ENCODE measurements at regions not wholly inside any gene's neighbourhood (a gene's known extent, or its start where the extent isn't known, plus 50 kb on each side); places are given as distances from the start of the nearest gene placed in this dataset.

DNA sequence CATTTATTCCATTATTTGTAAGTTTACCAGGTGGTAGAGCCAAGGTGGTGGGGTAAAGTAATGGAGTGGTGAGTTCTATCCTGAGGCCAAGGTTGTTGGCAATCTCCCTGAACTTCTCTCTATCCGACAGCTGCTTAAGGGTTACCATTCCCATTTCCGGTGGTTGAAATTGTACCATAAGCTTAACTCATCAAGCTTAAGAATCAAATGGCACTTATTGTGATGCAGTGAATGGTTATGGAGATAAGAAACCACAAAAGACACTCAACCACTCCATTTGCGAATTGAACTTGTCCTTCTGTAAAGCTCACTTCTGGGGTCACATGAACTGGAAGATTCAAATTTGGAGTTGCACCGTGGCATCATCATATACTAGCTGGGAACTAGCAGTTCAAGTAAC lies 287.4 kb upstream of the SLCO3A1 start:
- no peaks in the 10 kb centered on the region; the same call in 1 of the 2 replicates for H4K20me1 ChIP-seq (replicated peaks; ENCODE audit: insufficient read depth)
- no peak overlapping the region for H3K4me3 Mint-ChIP-seq
- no peaks in the 10 kb centered on the region for H3K79me2 ChIP-seq (replicated peaks; ENCODE audit: insufficient read depth)
- no peaks in the 10 kb centered on the region for H3K36me3 ChIP-seq (ENCODE audit: insufficient read depth)
- no peak overlapping the region for H3K27ac Mint-ChIP-seq
- H3K4me3 ChIP-seq = no peak overlapping the region
- H3K4me1 Mint-ChIP-seq = peaks cover 4% of the 10 kb centered on the region; the same call in 1 of the 3 replicates
- H3K9me2 ChIP-seq (ENCODE audit: insufficient read depth) = peaks cover 5% of the 10 kb centered on the region; the same call in 1 of the 2 replicates
- ATAC-seq = no peak
- H3K4me1 ChIP-seq (ENCODE audit: insufficient read depth) = no peaks in the 10 kb centered on the region
- no peaks in the 10 kb centered on the region for H3K27me3 Mint-ChIP-seq (ENCODE audit: insufficient read depth, low read depth, poor library complexity)
- H3K4me2 ChIP-seq = no peak overlapping the region
- no peak for TF ChIP-seq NANOG (IDR thresholded peaks at IDR 0.05; ENCODE audit: borderline replicate concordance)
- TF ChIP-seq, protein P1, sequence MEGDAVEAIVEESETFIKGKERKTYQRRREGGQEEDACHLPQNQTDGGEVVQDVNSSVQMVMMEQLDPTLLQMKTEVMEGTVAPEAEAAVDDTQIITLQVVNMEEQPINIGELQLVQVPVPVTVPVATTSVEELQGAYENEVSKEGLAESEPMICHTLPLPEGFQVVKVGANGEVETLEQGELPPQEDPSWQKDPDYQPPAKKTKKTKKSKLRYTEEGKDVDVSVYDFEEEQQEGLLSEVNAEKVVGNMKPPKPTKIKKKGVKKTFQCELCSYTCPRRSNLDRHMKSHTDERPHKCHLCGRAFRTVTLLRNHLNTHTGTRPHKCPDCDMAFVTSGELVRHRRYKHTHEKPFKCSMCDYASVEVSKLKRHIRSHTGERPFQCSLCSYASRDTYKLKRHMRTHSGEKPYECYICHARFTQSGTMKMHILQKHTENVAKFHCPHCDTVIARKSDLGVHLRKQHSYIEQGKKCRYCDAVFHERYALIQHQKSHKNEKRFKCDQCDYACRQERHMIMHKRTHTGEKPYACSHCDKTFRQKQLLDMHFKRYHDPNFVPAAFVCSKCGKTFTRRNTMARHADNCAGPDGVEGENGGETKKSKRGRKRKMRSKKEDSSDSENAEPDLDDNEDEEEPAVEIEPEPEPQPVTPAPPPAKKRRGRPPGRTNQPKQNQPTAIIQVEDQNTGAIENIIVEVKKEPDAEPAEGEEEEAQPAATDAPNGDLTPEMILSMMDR (conservative IDR thresholded peaks at IDR 0.05; ENCODE audit: low read depth in 2 of 2) = no peak
- TF ChIP-seq CREB1 (CRISPR knock-in tag; IDR thresholded peaks at IDR 0.05; ENCODE audit: low read depth) = no peak
- no peak for TF ChIP-seq STAT1 (IDR thresholded peaks at IDR 0.05; ENCODE audit: unreplicated experiment)
- TF ChIP-seq, protein P2, sequence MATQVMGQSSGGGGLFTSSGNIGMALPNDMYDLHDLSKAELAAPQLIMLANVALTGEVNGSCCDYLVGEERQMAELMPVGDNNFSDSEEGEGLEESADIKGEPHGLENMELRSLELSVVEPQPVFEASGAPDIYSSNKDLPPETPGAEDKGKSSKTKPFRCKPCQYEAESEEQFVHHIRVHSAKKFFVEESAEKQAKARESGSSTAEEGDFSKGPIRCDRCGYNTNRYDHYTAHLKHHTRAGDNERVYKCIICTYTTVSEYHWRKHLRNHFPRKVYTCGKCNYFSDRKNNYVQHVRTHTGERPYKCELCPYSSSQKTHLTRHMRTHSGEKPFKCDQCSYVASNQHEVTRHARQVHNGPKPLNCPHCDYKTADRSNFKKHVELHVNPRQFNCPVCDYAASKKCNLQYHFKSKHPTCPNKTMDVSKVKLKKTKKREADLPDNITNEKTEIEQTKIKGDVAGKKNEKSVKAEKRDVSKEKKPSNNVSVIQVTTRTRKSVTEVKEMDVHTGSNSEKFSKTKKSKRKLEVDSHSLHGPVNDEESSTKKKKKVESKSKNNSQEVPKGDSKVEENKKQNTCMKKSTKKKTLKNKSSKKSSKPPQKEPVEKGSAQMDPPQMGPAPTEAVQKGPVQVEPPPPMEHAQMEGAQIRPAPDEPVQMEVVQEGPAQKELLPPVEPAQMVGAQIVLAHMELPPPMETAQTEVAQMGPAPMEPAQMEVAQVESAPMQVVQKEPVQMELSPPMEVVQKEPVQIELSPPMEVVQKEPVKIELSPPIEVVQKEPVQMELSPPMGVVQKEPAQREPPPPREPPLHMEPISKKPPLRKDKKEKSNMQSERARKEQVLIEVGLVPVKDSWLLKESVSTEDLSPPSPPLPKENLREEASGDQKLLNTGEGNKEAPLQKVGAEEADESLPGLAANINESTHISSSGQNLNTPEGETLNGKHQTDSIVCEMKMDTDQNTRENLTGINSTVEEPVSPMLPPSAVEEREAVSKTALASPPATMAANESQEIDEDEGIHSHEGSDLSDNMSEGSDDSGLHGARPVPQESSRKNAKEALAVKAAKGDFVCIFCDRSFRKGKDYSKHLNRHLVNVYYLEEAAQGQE (IDR thresholded peaks at IDR 0.05; ENCODE audit: unreplicated experiment) = no peak
- TF ChIP-seq, protein P3, sequence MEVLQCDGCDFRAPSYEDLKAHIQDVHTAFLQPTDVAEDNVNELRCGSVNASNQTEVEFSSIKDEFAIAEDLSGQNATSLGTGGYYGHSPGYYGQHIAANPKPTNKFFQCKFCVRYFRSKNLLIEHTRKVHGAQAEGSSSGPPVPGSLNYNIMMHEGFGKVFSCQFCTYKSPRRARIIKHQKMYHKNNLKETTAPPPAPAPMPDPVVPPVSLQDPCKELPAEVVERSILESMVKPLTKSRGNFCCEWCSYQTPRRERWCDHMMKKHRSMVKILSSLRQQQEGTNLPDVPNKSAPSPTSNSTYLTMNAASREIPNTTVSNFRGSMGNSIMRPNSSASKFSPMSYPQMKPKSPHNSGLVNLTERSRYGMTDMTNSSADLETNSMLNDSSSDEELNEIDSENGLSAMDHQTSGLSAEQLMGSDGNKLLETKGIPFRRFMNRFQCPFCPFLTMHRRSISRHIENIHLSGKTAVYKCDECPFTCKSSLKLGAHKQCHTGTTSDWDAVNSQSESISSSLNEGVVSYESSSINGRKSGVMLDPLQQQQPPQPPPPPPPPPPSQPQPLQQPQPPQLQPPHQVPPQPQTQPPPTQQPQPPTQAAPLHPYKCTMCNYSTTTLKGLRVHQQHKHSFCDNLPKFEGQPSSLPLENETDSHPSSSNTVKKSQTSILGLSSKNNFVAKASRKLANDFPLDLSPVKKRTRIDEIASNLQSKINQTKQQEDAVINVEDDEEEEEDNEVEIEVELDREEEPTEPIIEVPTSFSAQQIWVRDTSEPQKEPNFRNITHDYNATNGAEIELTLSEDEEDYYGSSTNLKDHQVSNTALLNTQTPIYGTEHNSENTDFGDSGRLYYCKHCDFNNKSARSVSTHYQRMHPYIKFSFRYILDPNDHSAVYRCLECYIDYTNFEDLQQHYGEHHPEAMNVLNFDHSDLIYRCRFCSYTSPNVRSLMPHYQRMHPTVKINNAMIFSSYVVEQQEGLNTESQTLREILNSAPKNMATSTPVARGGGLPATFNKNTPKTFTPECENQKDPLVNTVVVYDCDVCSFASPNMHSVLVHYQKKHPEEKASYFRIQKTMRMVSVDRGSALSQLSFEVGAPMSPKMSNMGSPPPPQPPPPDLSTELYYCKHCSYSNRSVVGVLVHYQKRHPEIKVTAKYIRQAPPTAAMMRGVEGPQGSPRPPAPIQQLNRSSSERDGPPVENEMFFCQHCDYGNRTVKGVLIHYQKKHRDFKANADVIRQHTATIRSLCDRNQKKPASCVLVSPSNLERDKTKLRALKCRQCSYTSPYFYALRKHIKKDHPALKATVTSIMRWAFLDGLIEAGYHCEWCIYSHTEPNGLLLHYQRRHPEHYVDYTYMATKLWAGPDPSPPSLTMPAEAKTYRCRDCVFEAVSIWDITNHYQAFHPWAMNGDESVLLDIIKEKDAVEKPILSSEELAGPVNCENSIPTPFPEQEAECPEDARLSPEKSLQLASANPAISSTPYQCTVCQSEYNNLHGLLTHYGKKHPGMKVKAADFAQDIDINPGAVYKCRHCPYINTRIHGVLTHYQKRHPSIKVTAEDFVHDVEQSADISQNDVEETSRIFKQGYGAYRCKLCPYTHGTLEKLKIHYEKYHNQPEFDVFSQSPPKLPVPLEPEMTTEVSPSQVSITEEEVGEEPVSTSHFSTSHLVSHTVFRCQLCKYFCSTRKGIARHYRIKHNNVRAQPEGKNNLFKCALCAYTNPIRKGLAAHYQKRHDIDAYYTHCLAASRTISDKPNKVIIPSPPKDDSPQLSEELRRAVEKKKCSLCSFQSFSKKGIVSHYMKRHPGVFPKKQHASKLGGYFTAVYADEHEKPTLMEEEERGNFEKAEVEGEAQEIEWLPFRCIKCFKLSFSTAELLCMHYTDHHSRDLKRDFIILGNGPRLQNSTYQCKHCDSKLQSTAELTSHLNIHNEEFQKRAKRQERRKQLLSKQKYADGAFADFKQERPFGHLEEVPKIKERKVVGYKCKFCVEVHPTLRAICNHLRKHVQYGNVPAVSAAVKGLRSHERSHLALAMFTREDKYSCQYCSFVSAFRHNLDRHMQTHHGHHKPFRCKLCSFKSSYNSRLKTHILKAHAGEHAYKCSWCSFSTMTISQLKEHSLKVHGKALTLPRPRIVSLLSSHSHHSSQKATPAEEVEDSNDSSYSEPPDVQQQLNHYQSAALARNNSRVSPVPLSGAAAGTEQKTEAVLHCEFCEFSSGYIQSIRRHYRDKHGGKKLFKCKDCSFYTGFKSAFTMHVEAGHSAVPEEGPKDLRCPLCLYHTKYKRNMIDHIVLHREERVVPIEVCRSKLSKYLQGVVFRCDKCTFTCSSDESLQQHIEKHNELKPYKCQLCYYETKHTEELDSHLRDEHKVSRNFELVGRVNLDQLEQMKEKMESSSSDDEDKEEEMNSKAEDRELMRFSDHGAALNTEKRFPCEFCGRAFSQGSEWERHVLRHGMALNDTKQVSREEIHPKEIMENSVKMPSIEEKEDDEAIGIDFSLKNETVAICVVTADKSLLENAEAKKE (CRISPR knock-in tag; IDR thresholded peaks at IDR 0.05) = no peak
- no peak for TF ChIP-seq EZH2 (IDR thresholded peaks at IDR 0.05; ENCODE audit: low read depth, unreplicated experiment)
- TF ChIP-seq ZNF331 (CRISPR knock-in tag; IDR thresholded peaks at IDR 0.05; ENCODE audit: low read depth) = no peak
- no peak for TF ChIP-seq EZH2phosphoT487 (IDR thresholded peaks at IDR 0.05; ENCODE audit: unreplicated experiment)
- no peak for TF ChIP-seq ZNF114 (CRISPR knock-in tag; IDR thresholded peaks at IDR 0.05)
- no peak for TF ChIP-seq POLR2AphosphoS5 (IDR thresholded peaks at IDR 0.05; ENCODE audit: low read depth)
- TF ChIP-seq, protein P4, sequence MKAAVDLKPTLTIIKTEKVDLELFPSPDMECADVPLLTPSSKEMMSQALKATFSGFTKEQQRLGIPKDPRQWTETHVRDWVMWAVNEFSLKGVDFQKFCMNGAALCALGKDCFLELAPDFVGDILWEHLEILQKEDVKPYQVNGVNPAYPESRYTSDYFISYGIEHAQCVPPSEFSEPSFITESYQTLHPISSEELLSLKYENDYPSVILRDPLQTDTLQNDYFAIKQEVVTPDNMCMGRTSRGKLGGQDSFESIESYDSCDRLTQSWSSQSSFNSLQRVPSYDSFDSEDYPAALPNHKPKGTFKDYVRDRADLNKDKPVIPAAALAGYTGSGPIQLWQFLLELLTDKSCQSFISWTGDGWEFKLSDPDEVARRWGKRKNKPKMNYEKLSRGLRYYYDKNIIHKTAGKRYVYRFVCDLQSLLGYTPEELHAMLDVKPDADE (IDR thresholded peaks at IDR 0.05) = no peak
- TF ChIP-seq JUNB (IDR thresholded peaks at IDR 0.05; ENCODE audit: unreplicated experiment) = no peak
- DNase-seq (ENCODE audit: low spot score) = no peak
- no peaks in the 10 kb centered on the region for H3F3A ChIP-seq (replicated peaks; ENCODE audit: low read depth)
- H3K36me3 Mint-ChIP-seq (ENCODE audit: low read depth) = no peaks in the 10 kb centered on the region
- no peak overlapping the region for H3K27ac ChIP-seq (ENCODE audit: low read depth)
- no peak overlapping the region for H2AFZ ChIP-seq
- no peaks in the 10 kb centered on the region for H3K27me3 ChIP-seq (ENCODE audit: insufficient read depth)
- H3K9me3 Mint-ChIP-seq = no peaks in the 10 kb centered on the region; the same call in 1 of the 3 replicates
